Trophoblast cell (in vitro differentiated cells and primary cell): ENCODE measurements at regions not wholly inside any gene's neighbourhood (a gene's known extent, or its start where the extent isn't known, plus 50 kb on each side); places are given as distances from the start of the nearest gene placed in this dataset.

Experiments
- DNase-seq, 2 donors: peaks; one replicate each; pipeline ENCODE4 v3.0.0-alpha.2; 2016
- H2AFZ ChIP-seq: 2 replicates; pipeline ENCODE4 v1.6.1; 2013; ENCODE audit warnings: low read length, moderate library complexity, mild to moderate bottlenecking; ENCODE audit not compliant: insufficient read depth, poor library complexity
- H2AK5ac ChIP-seq: 2 replicates; pipeline ENCODE4 v1.6.1; 2013; ENCODE audit warnings: mild to moderate bottlenecking, low read length
- H2BK120ac ChIP-seq: 2 replicates; pipeline ENCODE4 v1.6.1; 2013; ENCODE audit warnings: low read length, mild to moderate bottlenecking, moderate library complexity; ENCODE audit not compliant: insufficient read depth, poor library complexity
- H2BK12ac ChIP-seq: 2 replicates; pipeline ENCODE4 v1.6.1; 2013; ENCODE audit warnings: mild to moderate bottlenecking, low read length, moderate library complexity
- H2BK5ac ChIP-seq: 2 replicates; pipeline ENCODE4 v1.6.1; 2013; ENCODE audit warnings: low read length, low read depth, moderate library complexity, mild to moderate bottlenecking; ENCODE audit not compliant: poor library complexity
- H3K14ac ChIP-seq: 2 replicates; pipeline ENCODE4 v1.6.1; 2013; ENCODE audit warnings: mild to moderate bottlenecking, low read length
- H3K18ac ChIP-seq: 2 replicates; pipeline ENCODE4 v1.6.1; 2013; ENCODE audit warnings: mild to moderate bottlenecking, low read length
- H3K23ac ChIP-seq: 2 replicates; pipeline ENCODE4 v1.6.1; 2013; ENCODE audit warnings: low read length
- H3K27ac ChIP-seq: 2 replicates; pipeline ENCODE4 v1.5.1; 2013; ENCODE audit warnings: low read depth, mild to moderate bottlenecking, inconsistent platforms, low read length, moderate library complexity
- H3K27me3 ChIP-seq: 2 replicates; pipeline ENCODE4 v1.6.1; 2013; ENCODE audit warnings: inconsistent platforms, mild to moderate bottlenecking, low read length, moderate library complexity; ENCODE audit not compliant: insufficient read depth
- H3K36me3 ChIP-seq, 2 experiments: 1 replicate in 1 of 2; 2 replicates in 1 of 2; pipeline ENCODE4 v1.6.1; 2013; ENCODE audit warnings: low read length in 2 of 2, mild to moderate bottlenecking in 2 of 2, moderate library complexity in 1 of 2; ENCODE audit not compliant: insufficient read depth in 2 of 2, control insufficient read depth in 1 of 2
- H3K4ac ChIP-seq: 2 replicates; pipeline ENCODE4 v1.6.1; 2013; ENCODE audit warnings: low read depth, mild to moderate bottlenecking, low read length, moderate library complexity
- H3K4me1 ChIP-seq, 2 experiments: 1 replicate in 1 of 2; 2 replicates in 1 of 2; pipeline ENCODE4 v1.6.1; 2013; ENCODE audit warnings: low read length in 2 of 2, mild to moderate bottlenecking in 2 of 2, moderate library complexity in 1 of 2; ENCODE audit not compliant: insufficient read depth in 2 of 2, control insufficient read depth in 1 of 2
- H3K4me2 ChIP-seq: 2 replicates; pipeline ENCODE4 v1.6.1; 2013; ENCODE audit warnings: inconsistent platforms, mild to moderate bottlenecking, low read length, moderate library complexity
- H3K4me3 ChIP-seq: 2 replicates; pipeline ENCODE4 v1.5.1; 2013; ENCODE audit warnings: mild to moderate bottlenecking, low read depth, low read length, inconsistent platforms
- H3K79me1 ChIP-seq: one replicate; pipeline ENCODE4 v1.6.1; 2013; ENCODE audit warnings: low read length
- H3K79me2 ChIP-seq: 2 replicates; pipeline ENCODE4 v1.6.1; 2013; ENCODE audit warnings: low read length, mild to moderate bottlenecking; ENCODE audit not compliant: control insufficient read depth, insufficient read depth, poor library complexity
- H3K9ac ChIP-seq: 2 replicates; pipeline ENCODE4 v1.6.1; 2013; ENCODE audit warnings: mild to moderate bottlenecking, low read length
- H3K9me3 ChIP-seq: 2 replicates; pipeline ENCODE4 v1.6.1; 2013; ENCODE audit warnings: low read depth, mild to moderate bottlenecking, control low read depth, inconsistent platforms, low read length; ENCODE audit not compliant: insufficient read depth
- H4K12ac ChIP-seq: 2 replicates; pipeline ENCODE4 v1.6.1; 2013; ENCODE audit warnings: low read depth, mild to moderate bottlenecking, low read length, moderate library complexity
- H4K8ac ChIP-seq: 2 replicates; pipeline ENCODE4 v1.6.1; 2013; ENCODE audit warnings: low read depth, mild to moderate bottlenecking, low read length, moderate library complexity
- H4K91ac ChIP-seq: one replicate; pipeline ENCODE4 v1.6.1; 2013; ENCODE audit warnings: low read depth, mild to moderate bottlenecking, low read length, moderate library complexity
- WGBS: extraction: QIAGEN DNeasy Blood & Tissue Kit; methylation state at CpG from one replicate; pipeline ENCODE4 v1.1.7; 2013; ENCODE audit warnings: missing lambda C conversion rate; ENCODE audit not compliant: insufficient read length, insufficient coverage; ENCODE audit errors: extremely low coverage; 5-methylcytosine and 5-hydroxymethylcytosine counted together

DNA sequence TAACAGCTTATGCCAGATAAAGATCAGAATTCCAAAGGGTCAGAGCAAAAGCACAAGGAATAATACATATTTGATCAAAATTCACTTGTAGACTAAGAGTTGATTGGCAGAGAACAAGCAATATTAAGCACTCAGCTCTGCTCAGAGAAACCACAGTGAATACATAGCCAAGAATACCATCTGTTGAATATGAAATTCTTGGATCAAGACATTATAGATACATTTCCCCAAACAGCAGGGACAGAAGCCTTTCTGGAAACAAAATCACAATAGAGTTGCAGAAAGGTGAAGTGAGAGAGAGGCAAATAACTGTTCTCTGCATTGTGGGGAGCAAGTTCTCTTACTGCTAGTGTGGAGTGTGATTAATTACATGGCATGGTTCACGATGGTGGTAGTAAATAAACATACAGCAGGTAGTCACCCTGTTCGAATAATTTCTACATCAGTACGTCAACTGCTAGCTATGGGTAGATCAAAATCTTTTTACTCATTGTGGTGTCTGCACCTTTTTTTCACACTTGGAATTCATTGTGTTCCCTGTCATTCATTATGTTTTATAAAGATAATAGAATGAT, 366.7 kb downstream of the PCDH7 start:
- no peak overlapping the region for H3K23ac ChIP-seq
- WGBS = no CpG with 5 or more reads among the region's 3 CpGs

DNA sequence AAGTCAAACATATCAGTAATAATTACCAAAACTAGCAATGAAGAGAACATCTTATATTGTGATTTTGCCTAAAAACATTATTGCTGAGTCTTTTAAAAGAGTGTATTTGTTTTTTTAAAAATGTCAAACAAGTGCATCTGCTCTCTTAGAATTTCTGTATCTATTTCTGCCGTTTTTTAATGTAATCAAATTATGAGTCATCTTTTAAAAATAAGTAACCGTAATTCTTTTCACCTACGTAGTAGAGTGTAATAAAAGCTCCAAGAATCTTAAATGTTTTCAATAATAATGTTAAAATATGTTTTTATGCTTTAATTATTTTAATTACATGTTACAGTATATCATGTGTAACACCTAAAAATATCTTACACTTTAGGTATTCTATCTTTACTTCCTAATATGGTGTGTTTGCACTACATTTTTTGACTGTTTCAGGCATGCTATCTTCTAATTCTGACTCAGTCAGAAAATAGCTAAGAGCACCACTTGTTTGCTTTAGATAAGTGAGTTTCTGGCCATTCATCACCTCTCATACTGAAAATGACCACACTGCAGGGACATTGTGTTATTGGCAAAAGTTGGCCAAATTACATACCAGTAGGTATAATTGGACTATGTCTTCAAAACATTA, 368.5 kb downstream of the PCDH7 start:
- H3K14ac ChIP-seq = no peak overlapping the region
- H4K12ac ChIP-seq = no peak overlapping the region
- no peak overlapping the region for H2AK5ac ChIP-seq
- H3K4me1 ChIP-seq = no peaks in the 10 kb centered on the region
- no peak overlapping the region for H3K4me2 ChIP-seq
- no peak overlapping the region for H2BK120ac ChIP-seq
- H3K36me3 ChIP-seq = no peaks in the 10 kb centered on the region
- no peaks in the 10 kb centered on the region for H3K9me3 ChIP-seq
- no peaks in the 10 kb centered on the region for H3K27me3 ChIP-seq
- H3K4ac ChIP-seq = no peak overlapping the region
- no peak overlapping the region for H3K9ac ChIP-seq
- H2AFZ ChIP-seq = no peak overlapping the region
- WGBS = no CpG with 5 or more reads among the region's 3 CpGs
- H4K91ac ChIP-seq = no peak overlapping the region
- peak in 1 of 2 donors; percentile 1 for DNase-seq
- no peak overlapping the region for H3K4me3 ChIP-seq
- H2BK12ac ChIP-seq = no peak overlapping the region
- no peak overlapping the region for H2BK5ac ChIP-seq
- no peaks in the 10 kb centered on the region for H3K79me2 ChIP-seq
- no peaks in the 10 kb centered on the region for H3K79me1 ChIP-seq
- no peak overlapping the region for H3K23ac ChIP-seq
- H3K27ac ChIP-seq = no peak overlapping the region
- no peak overlapping the region for H3K18ac ChIP-seq
- no peak overlapping the region for H4K8ac ChIP-seq

More for the DNA sequence above, 366.7 kb downstream of the PCDH7 start:
- no peak for DNase-seq
- no peak overlapping the region for H3K14ac ChIP-seq
- H2BK5ac ChIP-seq = no peak overlapping the region
- H4K91ac ChIP-seq = no peak overlapping the region
- H3K36me3 ChIP-seq = no peaks in the 10 kb centered on the region
- no peak overlapping the region for H3K4ac ChIP-seq
- no peak overlapping the region for H4K8ac ChIP-seq
- no peak overlapping the region for H2AFZ ChIP-seq
- H2AK5ac ChIP-seq = no peak overlapping the region
- no peak overlapping the region for H3K4me3 ChIP-seq
- no peaks in the 10 kb centered on the region for H3K79me2 ChIP-seq
- no peak overlapping the region for H2BK12ac ChIP-seq
- no peaks in the 10 kb centered on the region for H3K27me3 ChIP-seq
- no peak overlapping the region for H4K12ac ChIP-seq
- H3K79me1 ChIP-seq = no peaks in the 10 kb centered on the region
- H3K27ac ChIP-seq = no peak overlapping the region
- no peak overlapping the region for H3K18ac ChIP-seq
- no peaks in the 10 kb centered on the region for H3K9me3 ChIP-seq
- no peaks in the 10 kb centered on the region for H3K4me1 ChIP-seq
- H3K9ac ChIP-seq = no peak overlapping the region
- no peak overlapping the region for H2BK120ac ChIP-seq
- no peak overlapping the region for H3K4me2 ChIP-seq

DNA sequence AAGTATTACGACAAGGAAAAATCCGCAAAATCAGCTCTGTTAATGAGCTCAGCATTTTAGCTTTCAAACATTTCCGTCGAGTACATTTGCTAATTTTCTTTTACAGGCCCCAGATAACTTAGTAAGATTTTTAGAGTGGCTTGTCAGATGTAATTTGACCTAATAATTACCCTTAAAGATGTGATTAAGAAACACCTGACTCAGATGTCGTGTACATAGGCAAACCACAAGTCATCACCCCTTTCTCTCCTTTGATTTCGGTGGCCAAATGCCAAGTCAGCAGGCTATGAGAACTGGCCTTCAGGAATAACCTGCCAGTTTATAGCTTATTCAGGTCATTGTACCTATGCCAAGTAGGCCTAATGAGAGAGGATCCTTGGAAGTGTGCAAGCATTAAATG, 369.6 kb downstream of the PCDH7 start:
- H2BK120ac ChIP-seq = no peak overlapping the region
- no peak overlapping the region for H3K23ac ChIP-seq
- no peak overlapping the region for H3K14ac ChIP-seq
- no peak overlapping the region for H2BK12ac ChIP-seq
- DNase-seq = no peak
- H3K9me3 ChIP-seq = no peaks in the 10 kb centered on the region
- no peak overlapping the region for H3K27ac ChIP-seq
- H3K36me3 ChIP-seq = no peaks in the 10 kb centered on the region
- H2AK5ac ChIP-seq = no peak overlapping the region
- H3K4me2 ChIP-seq = no peak overlapping the region
- no CpG with 5 or more reads among the region's 6 CpGs for WGBS
- H3K27me3 ChIP-seq = no peaks in the 10 kb centered on the region
- no peaks in the 10 kb centered on the region for H3K79me1 ChIP-seq
- no peak overlapping the region for H3K4me3 ChIP-seq
- no peak overlapping the region for H3K18ac ChIP-seq
- no peak overlapping the region for H4K12ac ChIP-seq
- H4K91ac ChIP-seq = no peak overlapping the region
- no peak overlapping the region for H2BK5ac ChIP-seq
- no peak overlapping the region for H4K8ac ChIP-seq
- no peaks in the 10 kb centered on the region for H3K4me1 ChIP-seq
- no peaks in the 10 kb centered on the region for H3K79me2 ChIP-seq
- no peak overlapping the region for H3K9ac ChIP-seq
- no peak overlapping the region for H2AFZ ChIP-seq
- H3K4ac ChIP-seq = no peak overlapping the region

DNA sequence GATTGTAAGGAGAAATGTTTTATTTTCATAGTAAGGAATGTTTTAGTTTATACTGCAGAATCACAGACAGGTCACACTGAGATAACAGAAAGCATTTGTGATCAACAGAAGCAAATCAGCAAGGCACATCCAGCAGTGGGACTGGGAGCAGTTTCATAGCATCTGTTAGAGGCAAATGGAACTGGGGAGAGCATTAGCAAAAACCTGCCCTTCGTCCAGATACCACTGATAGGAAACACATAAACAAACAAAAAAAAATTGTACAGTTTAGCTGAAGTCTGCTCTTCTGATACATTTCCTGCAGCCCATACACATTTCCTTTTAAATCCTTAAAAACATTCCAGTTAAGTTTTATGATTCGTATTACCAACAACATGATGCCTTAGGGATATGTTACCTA, 374.3 kb downstream of the PCDH7 start:
- no peak overlapping the region for H2BK5ac ChIP-seq
- H2BK12ac ChIP-seq = no peak overlapping the region
- no peak overlapping the region for H3K27ac ChIP-seq
- no peaks in the 10 kb centered on the region for H3K27me3 ChIP-seq
- no peaks in the 10 kb centered on the region for H3K9me3 ChIP-seq
- H4K12ac ChIP-seq = no peak overlapping the region
- no peak overlapping the region for H2AFZ ChIP-seq
- no peaks in the 10 kb centered on the region for H3K36me3 ChIP-seq
- no peak for DNase-seq
- no peak overlapping the region for H3K4me2 ChIP-seq
- H3K23ac ChIP-seq = no peak overlapping the region
- H4K8ac ChIP-seq = no peak overlapping the region
- no peaks in the 10 kb centered on the region for H3K79me1 ChIP-seq
- no CpG with 5 or more reads among the region's 2 CpGs for WGBS
- no peak overlapping the region for H3K14ac ChIP-seq
- no peak overlapping the region for H4K91ac ChIP-seq
- H3K18ac ChIP-seq = no peak overlapping the region
- H3K4me3 ChIP-seq = no peak overlapping the region
- H3K4ac ChIP-seq = no peak overlapping the region
- H2AK5ac ChIP-seq = no peak overlapping the region
- H2BK120ac ChIP-seq = no peak overlapping the region
- H3K9ac ChIP-seq = no peak overlapping the region
- no peaks in the 10 kb centered on the region for H3K79me2 ChIP-seq
- H3K4me1 ChIP-seq = no peaks in the 10 kb centered on the region
